DND-41 (cell line): ENCODE measurements at regions not wholly inside any gene's neighbourhood (a gene's known extent, or its start where the extent isn't known, plus 50 kb on each side); places are given as distances from the start of the nearest gene placed in this dataset.
"Not testable (repeated sequence)": the region's sequence is repeated elsewhere in the genome, so short reads cannot be mapped to it uniquely, and the experiment has no call there.

Experiments used
- ATAC-seq: fragments of 200-7000 bp; cut with Tn5 transposase; 3 replicates; pipeline ENCODE4 v1.9.1; 2021; ENCODE audit warnings: low read depth; ENCODE audit not compliant: insufficient read depth
- DNase-seq: peaks from one replicate; pipeline ENCODE4 v3.0.0-alpha.2; 2020
- H2AFZ ChIP-seq: 2 replicates; pipeline ENCODE4 v1.6.0; 2012; ENCODE audit warnings: low read depth, low read length
- H3K27ac ChIP-seq: 2 replicates; pipeline ENCODE4 v1.5.1; 2012; ENCODE audit warnings: low read length, inconsistent platforms
- H3K27me3 ChIP-seq: fragments of 200-600 bp; sonication (generic); 2 replicates; pipeline ENCODE4 v1.6.0; 2012; ENCODE audit warnings: low read length, mild to moderate bottlenecking, inconsistent platforms; ENCODE audit not compliant: insufficient read depth, poor library complexity
- H3K36me3 ChIP-seq: 2 replicates; pipeline ENCODE4 v1.5.1; 2012; ENCODE audit warnings: low read length, inconsistent platforms; ENCODE audit not compliant: insufficient read depth
- H3K4me1 ChIP-seq: 2 replicates; pipeline ENCODE4 v1.5.1; 2012; ENCODE audit warnings: mild to moderate bottlenecking, low read length; ENCODE audit not compliant: insufficient read depth
- H3K4me2 ChIP-seq: 2 replicates; pipeline ENCODE4 v1.6.0; 2012; ENCODE audit warnings: mild to moderate bottlenecking, moderate library complexity, low read length, inconsistent platforms; ENCODE audit not compliant: insufficient read depth
- H3K4me3 ChIP-seq, 2 experiments: fragments of 200-600 bp in 1 of 2; shearing (Covaris generic) in 1 of 2; 2 replicates each; pipeline ENCODE4 v1.5.1; 2012 to 2016; ENCODE audit warnings: inconsistent platforms in 2 of 2, low read length in 2 of 2, mild to moderate bottlenecking in 2 of 2, low read depth in 1 of 2, moderate library complexity in 1 of 2
- H3K79me2 ChIP-seq: 2 replicates; pipeline ENCODE4 v1.6.0; 2012; ENCODE audit warnings: low read length, inconsistent platforms; ENCODE audit not compliant: insufficient read depth
- H3K9ac ChIP-seq: 2 replicates; pipeline ENCODE4 v1.6.0; 2012; ENCODE audit warnings: low read depth, mild to moderate bottlenecking, inconsistent platforms, low read length, moderate library complexity
- H3K9me3 ChIP-seq: 2 replicates; pipeline ENCODE4 v1.5.1; 2012; ENCODE audit warnings: low read length, moderate library complexity, mild to moderate bottlenecking, inconsistent platforms; ENCODE audit not compliant: insufficient read depth, severe bottlenecking
- H4K20me1 ChIP-seq: 2 replicates; pipeline ENCODE4 v1.6.0; 2012; ENCODE audit warnings: low read length; ENCODE audit not compliant: insufficient read depth
- EZH2 ChIP-seq: IDR thresholded peaks from 3 replicates; pipeline ENCODE4 v1.6.1; 2012; ENCODE audit warnings: borderline replicate concordance, low read depth, mild to moderate bottlenecking, moderate library complexity, low read length, inconsistent platforms; ENCODE audit not compliant: severe bottlenecking
- TF ChIP-seq, protein P1 (sequence below): IDR thresholded peaks from 2 replicates; pipeline ENCODE4 v1.5.1; 2012; ENCODE audit warnings: borderline replicate concordance, low read length, moderate library complexity, mild to moderate bottlenecking; ENCODE audit not compliant: poor library complexity, severe bottlenecking; ENCODE audit errors: extremely low read depth

DNA sequence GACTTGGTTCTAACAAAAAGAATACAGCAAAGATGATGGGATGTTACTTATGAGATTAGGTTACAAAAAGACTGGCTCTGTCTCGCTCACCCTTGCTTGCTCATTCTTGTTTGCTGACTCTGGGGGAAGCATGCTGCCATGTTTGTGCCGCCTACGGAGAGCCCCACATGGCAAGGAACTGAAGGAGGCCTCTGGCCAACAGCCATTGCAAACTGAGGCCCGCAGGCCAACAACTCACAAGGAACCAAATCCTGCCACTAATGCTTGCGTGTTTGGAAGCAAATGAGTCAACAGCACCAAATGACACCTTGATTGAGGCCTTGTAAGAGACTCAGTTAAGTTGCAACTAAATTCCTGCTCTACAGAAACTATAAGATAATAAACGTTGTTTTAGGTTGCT, 82.1 kb upstream of the FOXN2 start:
- H3K4me2 ChIP-seq, result no peak overlapping the region
- H4K20me1 ChIP-seq, result no peaks in the 10 kb centered on the region
- DNase-seq (no peak), ATAC-seq (no peak)
- H2AFZ ChIP-seq, result no peak overlapping the region
- no peaks in the 10 kb centered on the region for H3K36me3 ChIP-seq
- TF ChIP-seq, protein P1, sequence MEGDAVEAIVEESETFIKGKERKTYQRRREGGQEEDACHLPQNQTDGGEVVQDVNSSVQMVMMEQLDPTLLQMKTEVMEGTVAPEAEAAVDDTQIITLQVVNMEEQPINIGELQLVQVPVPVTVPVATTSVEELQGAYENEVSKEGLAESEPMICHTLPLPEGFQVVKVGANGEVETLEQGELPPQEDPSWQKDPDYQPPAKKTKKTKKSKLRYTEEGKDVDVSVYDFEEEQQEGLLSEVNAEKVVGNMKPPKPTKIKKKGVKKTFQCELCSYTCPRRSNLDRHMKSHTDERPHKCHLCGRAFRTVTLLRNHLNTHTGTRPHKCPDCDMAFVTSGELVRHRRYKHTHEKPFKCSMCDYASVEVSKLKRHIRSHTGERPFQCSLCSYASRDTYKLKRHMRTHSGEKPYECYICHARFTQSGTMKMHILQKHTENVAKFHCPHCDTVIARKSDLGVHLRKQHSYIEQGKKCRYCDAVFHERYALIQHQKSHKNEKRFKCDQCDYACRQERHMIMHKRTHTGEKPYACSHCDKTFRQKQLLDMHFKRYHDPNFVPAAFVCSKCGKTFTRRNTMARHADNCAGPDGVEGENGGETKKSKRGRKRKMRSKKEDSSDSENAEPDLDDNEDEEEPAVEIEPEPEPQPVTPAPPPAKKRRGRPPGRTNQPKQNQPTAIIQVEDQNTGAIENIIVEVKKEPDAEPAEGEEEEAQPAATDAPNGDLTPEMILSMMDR, result no peak
- H3K27me3 ChIP-seq, result no peaks in the 10 kb centered on the region
- H3K4me3 ChIP-seq, result no peak overlapping the region
- H3K4me1 ChIP-seq, result no peaks in the 10 kb centered on the region
- no peak overlapping the region for H3K27ac ChIP-seq
- H3K79me2 ChIP-seq, result no peaks in the 10 kb centered on the region
- no peaks in the 10 kb centered on the region for H3K9me3 ChIP-seq
- no peak overlapping the region for H3K9ac ChIP-seq

DNA sequence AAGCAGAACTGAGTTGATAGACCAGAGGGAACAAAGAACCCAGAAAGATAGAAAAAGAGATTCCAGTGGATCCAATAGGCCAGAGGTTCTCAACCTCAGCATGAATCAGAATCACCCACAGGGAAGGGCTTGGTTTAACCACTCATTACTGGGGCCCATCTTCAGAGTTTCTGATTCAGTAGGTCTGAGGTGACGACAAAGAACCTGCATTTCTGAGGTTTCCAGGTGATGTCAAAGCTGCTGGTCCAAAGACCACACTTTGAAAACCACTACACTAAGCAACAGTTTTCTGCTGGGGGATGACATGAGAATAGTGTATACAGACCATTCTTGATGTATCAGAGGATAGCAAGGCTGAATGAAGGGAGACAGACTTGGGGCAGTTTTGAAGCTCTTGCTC, 81.5 kb upstream of the FOXN2 start:
- Histone ChIP-seq H3K4me2 (no peak overlapping the region), H3K27ac (no peak overlapping the region), H4K20me1 (no peaks in the 10 kb centered on the region), H3K9ac (no peak overlapping the region), H3K9me3 (no peaks in the 10 kb centered on the region), H3K4me1 (no peaks in the 10 kb centered on the region), H3K79me2 (no peaks in the 10 kb centered on the region), H3K4me3 (no peak overlapping the region), H3K36me3 (no peaks in the 10 kb centered on the region), H2AFZ (no peak overlapping the region), H3K27me3 (no peaks in the 10 kb centered on the region)
- TF ChIP-seq EZH2, result no peak
- TF ChIP-seq, protein P1, result no peak
- no peak for DNase-seq
- ATAC-seq, result no peak

DNA sequence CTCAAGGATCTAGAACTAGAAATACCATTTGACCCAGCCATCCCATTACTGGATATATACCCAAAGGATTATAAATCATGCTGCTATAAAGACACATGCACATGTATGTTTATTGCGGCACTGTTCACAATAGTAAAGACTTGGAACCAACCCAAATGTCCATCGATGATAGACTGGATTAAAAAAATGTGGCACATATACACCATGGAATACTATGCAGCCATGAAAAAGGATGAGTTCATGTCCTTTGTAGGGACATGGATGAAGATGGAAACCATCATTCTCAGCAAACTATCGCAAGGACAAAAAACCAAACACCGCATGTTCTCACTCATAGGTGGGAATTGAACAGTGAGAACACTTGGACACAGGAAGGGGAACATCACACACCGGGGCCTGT, 80.7 kb upstream of the FOXN2 start:
- not testable (repeated sequence) for H3K27me3 ChIP-seq, DNase-seq, H3K4me1 ChIP-seq, H4K20me1 ChIP-seq, H3K4me2 ChIP-seq, H3K36me3 ChIP-seq, H3K9me3 ChIP-seq, H3K4me3 ChIP-seq, H2AFZ ChIP-seq, H3K79me2 ChIP-seq, ATAC-seq, H3K27ac ChIP-seq, H3K9ac ChIP-seq

DNA sequence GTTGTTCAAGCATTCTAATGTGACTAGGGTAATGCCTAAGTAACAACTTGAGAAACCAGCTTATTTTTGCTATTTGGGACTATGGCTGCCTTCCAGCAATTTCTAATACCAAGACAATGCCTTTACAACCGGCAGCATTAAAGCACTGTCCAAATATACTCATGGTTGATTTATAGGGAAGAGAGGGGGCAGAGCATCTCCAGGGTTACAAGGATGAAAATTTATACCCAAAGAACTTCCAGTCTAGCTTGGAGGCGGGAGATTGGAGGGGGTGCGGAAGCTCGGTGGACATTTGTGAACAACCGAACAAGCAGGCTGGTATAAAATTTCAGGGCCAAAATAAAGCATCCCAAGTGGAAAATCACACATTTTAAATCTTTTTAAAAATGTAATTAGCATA, 79.4 kb upstream of the FOXN2 start:
- Histone ChIP-seq H4K20me1 (no peaks in the 10 kb centered on the region), H3K79me2 (no peaks in the 10 kb centered on the region), H3K4me3 (no peak overlapping the region), H3K27me3 (no peaks in the 10 kb centered on the region), H3K4me1 (no peaks in the 10 kb centered on the region), H3K9me3 (no peaks in the 10 kb centered on the region), H2AFZ (no peak overlapping the region), H3K9ac (no peak overlapping the region), H3K4me2 (no peak overlapping the region), H3K27ac (no peak overlapping the region), H3K36me3 (no peaks in the 10 kb centered on the region)
- ATAC-seq, result no peak
- TF ChIP-seq, protein P1, result no peak
- TF ChIP-seq EZH2, result no peak
- DNase-seq, result no peak
